SK-N-SH treated with all-trans-retinoic acid at 6 μM for 48 hours (cell line): ENCODE measurements at regions not wholly inside any gene's neighbourhood (a gene's known extent, or its start where the extent isn't known, plus 50 kb on each side); places are given as distances from the start of the nearest gene placed in this dataset.

Experiments used
- ATAC-seq: fragments of 200-7000 bp; cut with Tn5 transposase; 3 replicates; pipeline ENCODE4 v1.9.1; 2020; ENCODE audit warnings: mild to moderate bottlenecking, moderate library complexity
- ARNTL ChIP-seq: fragments of 450-650 bp; formaldehyde crosslinking; IDR thresholded peaks from 2 replicates; pipeline ENCODE4 v1.5.0; 2020; ENCODE audit warnings: low read depth, mild to moderate bottlenecking, moderate library complexity, borderline replicate concordance
- CREB5 ChIP-seq: fragments of 250-450 bp; sonication (Bioruptor Pico); IDR thresholded peaks from 2 replicates; pipeline ENCODE4 v1.5.1; 2020; ENCODE audit warnings: low read depth, mild to moderate bottlenecking, moderate library complexity
- CSDC2 ChIP-seq: fragments of 250-450 bp; sonication (Bioruptor Pico); IDR thresholded peaks from 2 replicates; pipeline ENCODE4 v1.5.0; 2020; ENCODE audit warnings: mild to moderate bottlenecking, moderate library complexity
- RARB ChIP-seq: fragments of 250-450 bp; sonication (Bioruptor Pico); IDR thresholded peaks from 2 replicates; pipeline ENCODE4 v1.8.0; 2021; ENCODE audit warnings: mild to moderate bottlenecking, moderate library complexity
- SNAI2 ChIP-seq: fragments of 250-450 bp; sonication (Bioruptor Pico); IDR thresholded peaks from 2 replicates; pipeline ENCODE4 v1.5.0; 2020; ENCODE audit warnings: mild to moderate bottlenecking, moderate library complexity
- ZC3H10 ChIP-seq: fragments of 250-450 bp; sonication (Bioruptor Pico); IDR thresholded peaks from 2 replicates; pipeline ENCODE4 v1.5.1; 2021; ENCODE audit warnings: mild to moderate bottlenecking, moderate library complexity
- ZFP3 ChIP-seq: fragments of 250-450 bp; sonication (Bioruptor Pico); IDR thresholded peaks from 2 replicates; pipeline ENCODE4 v1.5.0; 2020; ENCODE audit warnings: mild to moderate bottlenecking, moderate library complexity
- ZFP30 ChIP-seq: fragments of 450-650 bp; formaldehyde crosslinking; IDR thresholded peaks from 2 replicates; pipeline ENCODE4 v1.5.0; 2022; ENCODE audit warnings: mild to moderate bottlenecking, moderate library complexity
- ZNF565 ChIP-seq: fragments of 450-650 bp; formaldehyde crosslinking; conservative IDR thresholded peaks from 2 replicates; pipeline ENCODE4 v1.5.0; 2020; ENCODE audit warnings: low read depth, mild to moderate bottlenecking, moderate library complexity
- ZNF70 ChIP-seq: fragments of 450-650 bp; formaldehyde crosslinking; IDR thresholded peaks from 2 replicates; pipeline ENCODE4 v1.5.0; 2020; ENCODE audit warnings: mild to moderate bottlenecking, moderate library complexity
- ZNF8 ChIP-seq: fragments of 450-650 bp; formaldehyde crosslinking; IDR thresholded peaks from 2 replicates; pipeline ENCODE4 v1.5.0; 2020; ENCODE audit warnings: mild to moderate bottlenecking, moderate library complexity
- TF ChIP-seq, protein P1 (sequence below): fragments of 250-450 bp; sonication (Bioruptor Pico); IDR thresholded peaks from 2 replicates; pipeline ENCODE4 v1.8.0; 2020; ENCODE audit warnings: mild to moderate bottlenecking, moderate library complexity, borderline replicate concordance
- TF ChIP-seq, protein P2 (sequence below): fragments of 250-450 bp; sonication (Bioruptor Pico); IDR thresholded peaks from 2 replicates; pipeline ENCODE4 v1.5.0; 2020; ENCODE audit warnings: mild to moderate bottlenecking, moderate library complexity
- TF ChIP-seq, protein P3 (sequence below): fragments of 250-450 bp; sonication (Bioruptor Pico); IDR thresholded peaks from 2 replicates; pipeline ENCODE4 v1.5.1; 2021; ENCODE audit warnings: mild to moderate bottlenecking, moderate library complexity

- TF ChIP-seq, protein P1, sequence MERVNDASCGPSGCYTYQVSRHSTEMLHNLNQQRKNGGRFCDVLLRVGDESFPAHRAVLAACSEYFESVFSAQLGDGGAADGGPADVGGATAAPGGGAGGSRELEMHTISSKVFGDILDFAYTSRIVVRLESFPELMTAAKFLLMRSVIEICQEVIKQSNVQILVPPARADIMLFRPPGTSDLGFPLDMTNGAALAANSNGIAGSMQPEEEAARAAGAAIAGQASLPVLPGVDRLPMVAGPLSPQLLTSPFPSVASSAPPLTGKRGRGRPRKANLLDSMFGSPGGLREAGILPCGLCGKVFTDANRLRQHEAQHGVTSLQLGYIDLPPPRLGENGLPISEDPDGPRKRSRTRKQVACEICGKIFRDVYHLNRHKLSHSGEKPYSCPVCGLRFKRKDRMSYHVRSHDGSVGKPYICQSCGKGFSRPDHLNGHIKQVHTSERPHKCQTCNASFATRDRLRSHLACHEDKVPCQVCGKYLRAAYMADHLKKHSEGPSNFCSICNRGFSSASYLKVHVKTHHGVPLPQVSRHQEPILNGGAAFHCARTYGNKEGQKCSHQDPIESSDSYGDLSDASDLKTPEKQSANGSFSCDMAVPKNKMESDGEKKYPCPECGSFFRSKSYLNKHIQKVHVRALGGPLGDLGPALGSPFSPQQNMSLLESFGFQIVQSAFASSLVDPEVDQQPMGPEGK (CRISPR knock-in tag), result no peak
- TF ChIP-seq CREB5 (CRISPR knock-in tag), result no peak
- no peak for TF ChIP-seq ZC3H10 (CRISPR knock-in tag)
- TF ChIP-seq ZFP3 (CRISPR knock-in tag), result no peak
- no peak for TF ChIP-seq ZFP30 (CRISPR knock-in tag)
- no peak for TF ChIP-seq RARB
- TF ChIP-seq ZNF565, result no peak
- TF ChIP-seq ARNTL (CRISPR knock-in tag), result no peak
- TF ChIP-seq CSDC2 (CRISPR knock-in tag), result no peak
Measured at GRCh38 chr9:130774183-130774582, 60.9 kb upstream of the ABL1 start (continued).

DNA sequence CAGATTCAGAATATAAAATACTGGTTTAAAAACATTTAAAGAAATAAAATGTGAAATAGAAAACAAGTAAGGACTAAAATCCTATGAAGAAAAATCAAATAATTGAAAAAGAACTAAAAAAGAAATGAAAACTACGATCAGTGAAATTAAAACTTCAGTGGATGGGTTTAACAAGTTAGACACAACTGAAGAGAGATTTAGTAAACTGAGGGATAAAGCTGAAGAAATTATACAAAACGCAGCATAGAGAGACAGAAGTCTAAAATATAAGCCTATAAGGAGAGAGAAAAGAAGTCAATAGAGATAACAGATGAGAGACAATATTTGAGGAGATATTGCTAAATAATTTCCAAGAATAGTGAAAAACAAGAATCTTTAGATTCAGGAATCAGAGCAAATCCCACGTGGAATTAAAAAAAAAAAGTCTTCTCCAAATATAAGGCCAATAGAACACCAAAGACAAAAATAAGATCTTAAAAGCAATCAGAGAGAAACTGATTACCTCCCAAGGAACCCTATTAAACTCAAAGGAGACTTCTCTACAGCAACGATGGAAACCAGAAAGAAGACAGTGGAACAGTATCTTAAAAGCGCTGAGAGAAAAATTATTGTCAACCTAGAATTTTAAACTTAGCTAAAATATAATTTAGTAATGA lies 59.6 kb upstream of the ABL1 start:
- TF ChIP-seq, protein P2, sequence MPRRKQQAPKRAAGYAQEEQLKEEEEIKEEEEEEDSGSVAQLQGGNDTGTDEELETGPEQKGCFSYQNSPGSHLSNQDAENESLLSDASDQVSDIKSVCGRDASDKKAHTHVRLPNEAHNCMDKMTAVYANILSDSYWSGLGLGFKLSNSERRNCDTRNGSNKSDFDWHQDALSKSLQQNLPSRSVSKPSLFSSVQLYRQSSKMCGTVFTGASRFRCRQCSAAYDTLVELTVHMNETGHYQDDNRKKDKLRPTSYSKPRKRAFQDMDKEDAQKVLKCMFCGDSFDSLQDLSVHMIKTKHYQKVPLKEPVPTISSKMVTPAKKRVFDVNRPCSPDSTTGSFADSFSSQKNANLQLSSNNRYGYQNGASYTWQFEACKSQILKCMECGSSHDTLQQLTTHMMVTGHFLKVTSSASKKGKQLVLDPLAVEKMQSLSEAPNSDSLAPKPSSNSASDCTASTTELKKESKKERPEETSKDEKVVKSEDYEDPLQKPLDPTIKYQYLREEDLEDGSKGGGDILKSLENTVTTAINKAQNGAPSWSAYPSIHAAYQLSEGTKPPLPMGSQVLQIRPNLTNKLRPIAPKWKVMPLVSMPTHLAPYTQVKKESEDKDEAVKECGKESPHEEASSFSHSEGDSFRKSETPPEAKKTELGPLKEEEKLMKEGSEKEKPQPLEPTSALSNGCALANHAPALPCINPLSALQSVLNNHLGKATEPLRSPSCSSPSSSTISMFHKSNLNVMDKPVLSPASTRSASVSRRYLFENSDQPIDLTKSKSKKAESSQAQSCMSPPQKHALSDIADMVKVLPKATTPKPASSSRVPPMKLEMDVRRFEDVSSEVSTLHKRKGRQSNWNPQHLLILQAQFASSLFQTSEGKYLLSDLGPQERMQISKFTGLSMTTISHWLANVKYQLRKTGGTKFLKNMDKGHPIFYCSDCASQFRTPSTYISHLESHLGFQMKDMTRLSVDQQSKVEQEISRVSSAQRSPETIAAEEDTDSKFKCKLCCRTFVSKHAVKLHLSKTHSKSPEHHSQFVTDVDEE (CRISPR knock-in tag), result no peak
- peak; percentile 97 for TF ChIP-seq ZFP30 (CRISPR knock-in tag)
- TF ChIP-seq, all 23 proteins: peak for 1
- ATAC-seq, result no peak

- no peak for ATAC-seq
- TF ChIP-seq ZNF70 (CRISPR knock-in tag), result no peak
- no peak for TF ChIP-seq ZNF8 (CRISPR knock-in tag)
- TF ChIP-seq, protein P2 (CRISPR knock-in tag), result no peak
- no peak for TF ChIP-seq CREB5 (CRISPR knock-in tag)
Measured at GRCh38 chr9:130779153-130779855, 55.8 kb upstream of the ABL1 start.

GRCh38 chr9:130780415-130780814 lies 54.6 kb upstream of the ABL1 start:
- peak; percentile 45; the same call in 2 of the 3 replicates for ATAC-seq
- TF ChIP-seq SNAI2 (no peak), ZC3H10 (CRISPR knock-in tag) (no peak), ZNF8 (CRISPR knock-in tag) (no peak), RARB (no peak), ZFP3 (CRISPR knock-in tag) (no peak), ARNTL (CRISPR knock-in tag) (no peak), ZNF565 (no peak), ZNF70 (CRISPR knock-in tag) (no peak), CSDC2 (CRISPR knock-in tag) (no peak)
- TF ChIP-seq, protein P1 (CRISPR knock-in tag), result no peak
- TF ChIP-seq, protein P3, sequence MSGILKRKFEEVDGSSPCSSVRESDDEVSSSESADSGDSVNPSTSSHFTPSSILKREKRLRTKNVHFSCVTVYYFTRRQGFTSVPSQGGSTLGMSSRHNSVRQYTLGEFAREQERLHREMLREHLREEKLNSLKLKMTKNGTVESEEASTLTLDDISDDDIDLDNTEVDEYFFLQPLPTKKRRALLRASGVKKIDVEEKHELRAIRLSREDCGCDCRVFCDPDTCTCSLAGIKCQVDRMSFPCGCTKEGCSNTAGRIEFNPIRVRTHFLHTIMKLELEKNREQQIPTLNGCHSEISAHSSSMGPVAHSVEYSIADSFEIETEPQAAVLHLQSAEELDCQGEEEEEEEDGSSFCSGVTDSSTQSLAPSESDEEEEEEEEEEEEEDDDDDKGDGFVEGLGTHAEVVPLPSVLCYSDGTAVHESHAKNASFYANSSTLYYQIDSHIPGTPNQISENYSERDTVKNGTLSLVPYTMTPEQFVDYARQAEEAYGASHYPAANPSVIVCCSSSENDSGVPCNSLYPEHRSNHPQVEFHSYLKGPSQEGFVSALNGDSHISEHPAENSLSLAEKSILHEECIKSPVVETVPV (CRISPR knock-in tag), result no peak
